CD4-positive, alpha-beta memory T cell (primary cell): ENCODE measurements at regions not wholly inside any gene's neighbourhood (a gene's known extent, or its start where the extent isn't known, plus 50 kb on each side); places are given as distances from the start of the nearest gene placed in this dataset.

Source experiments
- CTCF ChIA-PET: fragments of 350-600 bp; sonication (Branson Sonifier 250); formaldehyde crosslinking; loops from one replicate; lab custom pipeline; 2021; ENCODE audit warnings: inconsistent platforms; ENCODE audit not compliant: partially characterized antibody; lab: Charles Lee
- POLR2A ChIA-PET: fragments of 350-600 bp; sonication (Branson Sonifier 250); formaldehyde crosslinking; loops from one replicate; lab custom pipeline; 2021; ENCODE audit not compliant: partially characterized antibody; lab: Charles Lee
- DNase-seq, 5 donors: peaks; one replicate each; pipeline versions ENCODE4 v3.0.0 to v3.0.0-alpha.2; 2020 to 2022; ENCODE audit warnings: mixed read lengths in 1 of 5
- H3K27ac ChIP-seq: one replicate; pipeline ENCODE4 v1.7.0; 2013; ENCODE audit warnings: low read depth, low read length
- H3K27me3 ChIP-seq: 2 replicates; pipeline ENCODE4 v1.7.0; 2013; ENCODE audit warnings: mild to moderate bottlenecking, low read length, moderate library complexity; ENCODE audit not compliant: insufficient read depth
- H3K36me3 ChIP-seq: 2 replicates; pipeline ENCODE4 v1.7.0; 2013; ENCODE audit warnings: mild to moderate bottlenecking, low read length, moderate library complexity; ENCODE audit not compliant: insufficient read depth
- H3K4me1 ChIP-seq: 2 replicates; pipeline ENCODE4 v1.7.0; 2013; ENCODE audit warnings: mild to moderate bottlenecking, low read length, moderate library complexity; ENCODE audit not compliant: insufficient read depth
- H3K4me3 ChIP-seq, 2 donors: one replicate each; pipeline ENCODE4 v1.7.0; 2013; ENCODE audit warnings: low read length in 2 of 2, mild to moderate bottlenecking in 1 of 2
- H3K9me3 ChIP-seq, 2 donors: one replicate each; pipeline ENCODE4 v1.7.0; 2013; ENCODE audit warnings: low read length in 2 of 2, control low read depth in 1 of 2; ENCODE audit not compliant: control insufficient read depth in 1 of 2
- H3K27ac Mint-ChIP-seq, 7 donors: one replicate each; pipeline ENCODE4 v1.8.0; 2020 to 2021; ENCODE audit warnings: mixed read lengths in 7 of 7, mild to moderate bottlenecking in 6 of 7, inconsistent platforms in 3 of 7, moderate library complexity in 3 of 7
- H3K27me3 Mint-ChIP-seq, 2 donors: one replicate each; pipeline ENCODE4 v1.8.0; 2020 to 2021; ENCODE audit warnings: mixed read lengths in 2 of 2
- H3K36me3 Mint-ChIP-seq, 2 donors: one replicate each; pipeline ENCODE4 v1.8.0; 2020 to 2021; ENCODE audit warnings: mixed read lengths in 2 of 2, inconsistent platforms in 1 of 2, mild to moderate bottlenecking in 1 of 2
- H3K4me1 Mint-ChIP-seq, 4 donors: one replicate each; pipeline ENCODE4 v1.8.0; 2020 to 2021; ENCODE audit warnings: mixed read lengths in 4 of 4, mild to moderate bottlenecking in 1 of 4
- H3K4me3 Mint-ChIP-seq, 8 donors: one replicate each; pipeline ENCODE4 v1.8.0; 2020 to 2021; ENCODE audit warnings: mixed read lengths in 8 of 8, mild to moderate bottlenecking in 7 of 8, moderate library complexity in 6 of 8, inconsistent platforms in 3 of 8
- H3K9me3 Mint-ChIP-seq, 8 donors: one replicate each; pipeline ENCODE4 v1.8.0; 2020 to 2021; ENCODE audit warnings: mixed read lengths in 8 of 8, mild to moderate bottlenecking in 5 of 8, inconsistent platforms in 3 of 8, moderate library complexity in 1 of 8
- intact Hi-C: fragments of 100-400 bp; cut with micrococcal nuclease; formaldehyde crosslinking; loops from one replicate; pipeline ENCODE4 v1.15.1; 2023

DNA sequence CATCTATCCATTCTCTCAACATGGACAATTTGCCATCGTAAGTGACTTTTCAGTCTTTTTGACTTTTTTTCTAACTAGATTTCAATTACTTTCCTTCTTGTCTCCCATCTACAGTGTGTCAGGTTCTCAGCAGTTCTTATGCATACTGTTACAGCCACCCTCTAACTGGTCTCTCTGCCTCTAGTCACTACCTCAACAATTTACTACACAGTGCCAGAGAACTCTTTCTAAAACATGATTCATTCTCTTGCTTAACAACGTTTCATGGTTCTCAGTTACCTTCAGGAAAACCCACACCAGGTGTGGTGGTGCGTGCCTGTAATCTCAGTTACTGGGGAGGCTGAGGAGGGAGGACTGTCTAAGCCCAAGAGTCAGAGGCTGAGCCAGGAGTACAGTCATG is 95.4 kb downstream of the DIPK2A start:
- Mint-ChIP-seq H3K9me3 (peaks cover 0 to 23% (median 15%) of the 10 kb centered on the region in 8 donors), H3K36me3 (no peaks in the 10 kb centered on the region), H3K27ac (no peak overlapping the region), H3K4me1 (no peaks in the 10 kb centered on the region), H3K27me3 (no peaks in the 10 kb centered on the region), H3K4me3 (no peak overlapping the region)
- Histone ChIP-seq H3K4me3 (no peak overlapping the region), H3K36me3 (no peaks in the 10 kb centered on the region), H3K27ac (no peak overlapping the region), H3K27me3 (no peaks in the 10 kb centered on the region), H3K4me1 (no peaks in the 10 kb centered on the region), H3K9me3 (no peaks in the 10 kb centered on the region)
- ChIA-PET POLR2A (no interaction called here), CTCF (no interaction called here)
- intact Hi-C loops, result no loop called here
- DNase-seq, result no peak

DNA sequence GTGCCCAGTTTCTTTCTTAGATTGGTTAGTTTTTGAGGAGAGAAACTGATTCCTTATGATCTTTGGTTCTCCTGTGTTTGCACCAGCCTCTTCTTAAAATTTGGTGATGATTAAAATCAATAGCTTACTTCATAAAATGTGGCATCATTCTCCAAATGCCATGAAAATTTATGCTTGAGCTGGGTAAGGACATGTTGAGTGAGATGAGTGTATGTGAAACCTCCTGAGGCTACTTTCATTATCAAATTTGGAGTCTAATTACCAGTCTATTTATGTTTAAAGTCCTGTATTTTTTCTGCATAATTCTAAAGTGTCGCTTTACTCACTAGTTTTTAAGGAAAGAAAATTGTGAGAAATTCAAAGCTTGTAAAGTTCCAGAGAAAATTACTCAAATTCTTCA is 102.1 kb downstream of the DIPK2A start:
- Mint-ChIP-seq H3K9me3 (peaks cover 0 to 39% (median 28%) of the 10 kb centered on the region in 8 donors), H3K4me3 (no peak overlapping the region), H3K27me3 (no peaks in the 10 kb centered on the region), H3K4me1 (no peaks in the 10 kb centered on the region), H3K27ac (no peak overlapping the region), H3K36me3 (no peaks in the 10 kb centered on the region)
- Histone ChIP-seq H3K9me3 (no peaks in the 10 kb centered on the region), H3K36me3 (no peaks in the 10 kb centered on the region), H3K27me3 (no peaks in the 10 kb centered on the region), H3K4me1 (no peaks in the 10 kb centered on the region), H3K4me3 (no peak overlapping the region), H3K27ac (no peak overlapping the region)
- DNase-seq, result no peak
- intact Hi-C loops, result no loop called here
- ChIA-PET CTCF (no interaction called here), POLR2A (no interaction called here)

DNA sequence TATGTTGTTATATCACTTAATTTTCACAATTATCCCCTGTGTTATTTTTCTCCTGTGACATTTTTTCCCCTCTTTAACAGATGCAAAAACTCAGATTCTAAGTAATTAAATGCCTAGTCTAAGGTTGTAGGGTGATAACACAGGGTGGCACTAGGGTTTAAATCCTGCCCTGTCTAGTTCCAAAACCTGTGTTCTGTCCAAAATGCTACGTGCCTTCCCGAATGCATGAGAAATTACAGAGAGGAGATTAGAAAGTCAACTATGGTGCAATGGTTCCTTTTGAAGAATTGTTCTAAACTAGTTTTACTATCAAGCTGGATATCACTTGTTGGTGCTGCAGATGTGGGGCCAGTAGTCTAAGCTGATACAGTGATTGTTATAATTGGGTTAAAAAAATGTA is 108.0 kb downstream of the DIPK2A start:
- no peak overlapping the region for H3K27ac Mint-ChIP-seq
- H3K36me3 Mint-ChIP-seq, result no peaks in the 10 kb centered on the region
- ChIA-PET CTCF (no interaction called here), POLR2A (no interaction called here)
- H3K9me3 Mint-ChIP-seq, result peaks cover 0 to 3% (median 0%) of the 10 kb centered on the region in 8 donors
- H3K4me1 Mint-ChIP-seq, result no peaks in the 10 kb centered on the region
- DNase-seq, result no peak
- Histone ChIP-seq H3K9me3 (no peaks in the 10 kb centered on the region), H3K4me3 (no peak overlapping the region), H3K36me3 (no peaks in the 10 kb centered on the region), H3K27ac (no peak overlapping the region), H3K4me1 (no peaks in the 10 kb centered on the region), H3K27me3 (no peaks in the 10 kb centered on the region)
- H3K27me3 Mint-ChIP-seq, result peaks cover 0 to 4% of the 10 kb centered on the region in 2 donors
- intact Hi-C loops, result no loop called here
- no peak overlapping the region for H3K4me3 Mint-ChIP-seq

DNA sequence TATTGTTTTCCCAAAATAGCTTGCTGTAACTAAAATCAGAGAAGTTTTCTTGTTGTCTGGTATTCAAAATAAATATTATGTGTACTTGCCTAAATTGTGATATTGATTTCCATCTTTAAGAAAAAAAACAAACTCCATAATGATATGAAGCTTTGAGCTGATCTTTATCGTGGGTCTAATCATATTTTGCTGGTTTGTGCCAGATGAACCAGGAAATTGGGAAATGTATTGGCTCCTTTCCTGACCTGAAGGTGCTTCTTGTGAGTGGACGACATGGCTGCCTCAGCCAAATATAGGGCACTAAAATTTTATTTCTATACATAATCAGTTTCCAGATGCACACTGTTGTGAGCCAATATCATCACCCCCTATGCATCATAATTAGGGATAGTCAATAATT is 113.3 kb downstream of the DIPK2A start:
- Histone ChIP-seq H3K9me3 (no peaks in the 10 kb centered on the region), H3K27me3 (no peaks in the 10 kb centered on the region), H3K36me3 (no peaks in the 10 kb centered on the region), H3K27ac (no peak overlapping the region), H3K4me3 (no peak overlapping the region), H3K4me1 (no peaks in the 10 kb centered on the region)
- DNase-seq, result no peak
- ChIA-PET POLR2A (no interaction called here), CTCF (no interaction called here)
- Mint-ChIP-seq H3K4me3 (no peak overlapping the region), H3K9me3 (peaks cover 0 to 5% (median 0%) of the 10 kb centered on the region in 8 donors), H3K27me3 (peaks cover 0 to 2% of the 10 kb centered on the region in 2 donors), H3K36me3 (no peaks in the 10 kb centered on the region), H3K4me1 (no peaks in the 10 kb centered on the region), H3K27ac (no peak overlapping the region)
- intact Hi-C loops, result no loop called here

DNA sequence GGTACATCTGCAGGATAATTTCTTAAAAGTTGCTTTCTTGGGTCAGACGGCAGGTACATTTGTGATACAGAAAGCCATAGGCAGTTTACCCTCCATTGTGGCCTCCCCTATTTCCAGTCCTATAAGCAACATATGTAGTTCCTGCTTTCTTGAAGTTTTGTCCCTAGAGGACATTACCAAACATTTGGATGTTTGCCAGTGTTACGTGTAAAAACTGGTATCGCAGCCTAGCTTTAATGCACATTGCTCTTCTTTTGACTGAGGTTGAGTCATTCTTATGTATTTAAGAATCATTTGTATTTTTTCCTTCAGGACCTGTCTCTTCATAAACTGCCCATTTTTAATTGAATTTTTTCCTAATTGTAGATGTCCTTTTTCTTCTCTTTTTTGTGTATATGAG is 114.3 kb downstream of the DIPK2A start:
- Mint-ChIP-seq H3K27me3 (peaks cover 0 to 1% of the 10 kb centered on the region in 2 donors), H3K36me3 (no peaks in the 10 kb centered on the region), H3K4me1 (no peaks in the 10 kb centered on the region), H3K4me3 (no peak overlapping the region), H3K27ac (no peak overlapping the region), H3K9me3 (peaks cover 0 to 5% (median 0%) of the 10 kb centered on the region in 8 donors)
- no peaks in the 10 kb centered on the region for H3K27me3 ChIP-seq
- H3K4me1 ChIP-seq, result no peaks in the 10 kb centered on the region
- H3K4me3 ChIP-seq, result no peak overlapping the region
- DNase-seq, result no peak
- ChIA-PET CTCF (no interaction called here), POLR2A (no interaction called here)
- H3K27ac ChIP-seq, result no peak overlapping the region
- H3K36me3 ChIP-seq, result no peaks in the 10 kb centered on the region
- intact Hi-C loops, result no loop called here
- no peaks in the 10 kb centered on the region for H3K9me3 ChIP-seq

DNA sequence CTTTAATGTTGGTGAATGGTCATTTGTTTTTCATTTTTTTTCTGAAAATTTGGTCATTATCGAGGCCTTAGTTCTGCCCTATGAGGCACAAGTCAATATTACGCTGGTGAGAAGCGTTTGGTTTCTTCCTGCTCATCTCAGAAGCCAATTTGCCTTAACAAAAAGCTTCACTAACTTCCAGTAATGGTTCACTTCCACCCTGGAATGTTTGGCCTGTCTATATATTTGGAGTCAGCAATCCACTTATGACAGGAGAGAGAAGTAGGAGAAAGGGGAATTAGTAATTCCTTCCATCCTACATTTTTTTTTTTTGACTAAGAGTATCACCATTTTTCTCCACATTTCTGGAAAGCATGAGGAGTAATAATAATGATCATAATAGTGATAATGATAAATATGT is 124.4 kb downstream of the DIPK2A start:
- POLR2A ChIA-PET, result no interaction called here
- H3K36me3 ChIP-seq, result no peaks in the 10 kb centered on the region
- H3K9me3 ChIP-seq, result no peaks in the 10 kb centered on the region
- Mint-ChIP-seq H3K4me1 (no peaks in the 10 kb centered on the region), H3K27me3 (peaks cover 0 to 1% of the 10 kb centered on the region in 2 donors), H3K36me3 (no peaks in the 10 kb centered on the region), H3K4me3 (no peak overlapping the region), H3K27ac (no peak overlapping the region), H3K9me3 (peaks cover 0 to 3% (median 0%) of the 10 kb centered on the region in 8 donors)
- intact Hi-C loops, result no loop called here
- no peak overlapping the region for H3K4me3 ChIP-seq
- H3K27ac ChIP-seq, result no peak overlapping the region
- DNase-seq, result no peak
- no peaks in the 10 kb centered on the region for H3K4me1 ChIP-seq
- no peaks in the 10 kb centered on the region for H3K27me3 ChIP-seq
- CTCF ChIA-PET, result no interaction called here

DNA sequence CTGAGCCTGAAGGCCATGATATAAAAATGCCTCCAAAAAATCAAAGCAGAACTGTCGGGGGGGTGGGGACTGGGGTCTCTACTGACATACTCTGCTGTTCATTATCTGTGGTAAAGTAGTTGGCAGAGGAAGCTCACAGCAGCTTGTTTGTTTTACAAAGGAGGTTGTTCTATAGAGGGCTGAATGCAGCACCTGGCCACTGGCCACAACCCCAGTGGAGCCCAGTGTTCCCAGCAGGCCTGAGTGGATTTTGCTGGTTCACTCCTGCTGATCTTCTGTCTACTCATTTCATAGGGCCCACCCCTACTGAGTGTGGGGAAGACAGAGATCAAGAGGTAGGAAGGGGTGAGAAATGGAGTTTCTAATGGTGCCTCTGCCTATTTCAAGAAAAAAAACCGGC is 125.5 kb downstream of the DIPK2A start:
- no peaks in the 10 kb centered on the region for H3K4me1 ChIP-seq
- H3K9me3 ChIP-seq, result no peaks in the 10 kb centered on the region
- H3K4me3 ChIP-seq, result no peak overlapping the region
- ChIA-PET POLR2A (no interaction called here), CTCF (interaction anchor here (0.6 kb wide), 1 partner anchor 12 kb away, joined by 3 read pairs; no protein-coding TSS in a partner anchor)
- peaks cover 0 to 3% (median 0%) of the 10 kb centered on the region in 8 donors for H3K9me3 Mint-ChIP-seq
- H3K36me3 Mint-ChIP-seq, result no peaks in the 10 kb centered on the region
- H3K27me3 Mint-ChIP-seq, result peaks cover 0 to 1% of the 10 kb centered on the region in 2 donors
- H3K27ac ChIP-seq, result no peak overlapping the region
- H3K27me3 ChIP-seq, result no peaks in the 10 kb centered on the region
- no peaks in the 10 kb centered on the region for H3K36me3 ChIP-seq
- no peak overlapping the region for H3K4me3 Mint-ChIP-seq
- no peak overlapping the region for H3K27ac Mint-ChIP-seq
- intact Hi-C loops, result no loop called here
- no peaks in the 10 kb centered on the region for H3K4me1 Mint-ChIP-seq
- DNase-seq, result no peak

DNA sequence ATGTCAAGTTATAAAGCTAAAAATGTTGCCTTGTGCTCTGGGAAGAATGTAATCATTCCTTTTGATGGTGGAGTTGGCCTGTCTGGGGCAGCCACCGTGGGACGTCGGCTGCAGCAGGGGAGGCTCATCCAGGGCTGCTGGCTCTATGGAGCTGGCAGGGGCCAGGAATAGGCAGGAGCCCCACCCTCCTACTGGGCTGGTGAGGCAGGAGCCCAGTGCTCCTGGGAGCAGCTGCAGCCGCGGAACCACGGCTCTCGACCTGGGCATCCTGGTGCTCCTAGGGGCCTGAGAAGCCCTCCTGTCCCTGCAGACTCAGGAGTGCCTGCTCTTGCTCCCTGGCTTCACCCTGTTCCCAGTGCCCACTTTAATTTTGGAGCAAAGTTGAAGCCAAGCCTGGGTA is 127.1 kb downstream of the DIPK2A start:
- Histone ChIP-seq H3K4me1 (no peaks in the 10 kb centered on the region), H3K36me3 (no peaks in the 10 kb centered on the region), H3K4me3 (no peak overlapping the region), H3K27ac (no peak overlapping the region), H3K27me3 (no peaks in the 10 kb centered on the region), H3K9me3 (no peaks in the 10 kb centered on the region)
- H3K36me3 Mint-ChIP-seq, result no peaks in the 10 kb centered on the region
- H3K4me1 Mint-ChIP-seq, result no peaks in the 10 kb centered on the region
- no peak for DNase-seq
- POLR2A ChIA-PET, result no interaction called here
- CTCF ChIA-PET, result no interaction called here
- H3K27ac Mint-ChIP-seq, result no peak overlapping the region
- intact Hi-C loops, result no loop called here
- peaks cover 0 to 3% (median 0%) of the 10 kb centered on the region in 8 donors for H3K9me3 Mint-ChIP-seq
- H3K27me3 Mint-ChIP-seq, result peaks cover 0 to 3% of the 10 kb centered on the region in 2 donors
- H3K4me3 Mint-ChIP-seq, result no peak overlapping the region
